Fibroblast of the aortic adventitia (primary cell): ENCODE measurements at regions not wholly inside any gene's neighbourhood (a gene's known extent, or its start where the extent isn't known, plus 50 kb on each side); places are given as distances from the start of the nearest gene placed in this dataset.
"Not testable (repeated sequence)": the region's sequence is repeated elsewhere in the genome, so short reads cannot be mapped to it uniquely, and the experiment has no call there.

Experiments used
- DNase-seq: peaks from one replicate; pipeline ENCODE4 v3.0.0-alpha.2; 2010; ENCODE audit warnings: low read depth
- H3K4me3 ChIP-seq: 2 replicates; pipeline ENCODE4 v1.5.1; 2011; ENCODE audit warnings: low read depth, mild to moderate bottlenecking, control low read depth, low read length, moderate library complexity
- CTCF ChIP-seq: IDR thresholded peaks from 2 replicates; pipeline ENCODE4 v1.5.1; 2011; ENCODE audit warnings: mild to moderate bottlenecking, low read length, control low read depth, inconsistent platforms; ENCODE audit not compliant: insufficient read depth

GRCh38 chr6:58198301-58198700 lies 880.9 kb downstream of the PRIM2 start:
- H3K4me3 ChIP-seq: no peak overlapping the region
- no peak for TF ChIP-seq CTCF
- DNase-seq: peak; percentile 64

- not testable (repeated sequence) for DNase-seq, H3K4me3 ChIP-seq
Measured at GRCh38 chr6:58237124-58237523, 919.7 kb downstream of the PRIM2 start.

- DNase-seq, H3K4me3 ChIP-seq: not testable (repeated sequence)
Measured at GRCh38 chr6:58238421-58238820, 921.0 kb downstream of the PRIM2 start.

GRCh38 chr6:58257625-58258024 lies 940.2 kb downstream of the PRIM2 start:
- not testable (repeated sequence) for DNase-seq, H3K4me3 ChIP-seq

- TF ChIP-seq CTCF: no peak
- H3K4me3 ChIP-seq: no peak overlapping the region
- no peak for DNase-seq
Measured at GRCh38 chr6:58290177-58290576, 972.7 kb downstream of the PRIM2 start.

GRCh38 chr6:58291319-58291718 lies 973.9 kb downstream of the PRIM2 start:
- not testable (repeated sequence) for H3K4me3 ChIP-seq, DNase-seq

GRCh38 chr6:58307901-58308300 lies 990.5 kb downstream of the PRIM2 start:
- not testable (repeated sequence) for H3K4me3 ChIP-seq, DNase-seq

- H3K4me3 ChIP-seq, DNase-seq: not testable (repeated sequence)
Measured at GRCh38 chr6:58332108-58332507, 1014.7 kb downstream of the PRIM2 start.

- not testable (repeated sequence) for DNase-seq, H3K4me3 ChIP-seq
Measured at GRCh38 chr6:58342287-58342686, 1024.9 kb downstream of the PRIM2 start.

- peak; percentile 0 for DNase-seq
Measured at GRCh38 chr6:58347534-58347933, 1030.1 kb downstream of the PRIM2 start.

GRCh38 chr6:58351619-58352018 lies 1034.2 kb downstream of the PRIM2 start:
- DNase-seq: peak; percentile 0
- not testable (repeated sequence) for H3K4me3 ChIP-seq

More at GRCh38 chr6:58347534-58347933, 1030.1 kb downstream of the PRIM2 start:
- not testable (repeated sequence) for H3K4me3 ChIP-seq

GRCh38 chr6:58358452-58358851 lies 1041.0 kb downstream of the PRIM2 start:
- not testable (repeated sequence) for DNase-seq, H3K4me3 ChIP-seq

GRCh38 chr6:58365856-58366255 lies 1048.4 kb downstream of the PRIM2 start:
- not testable (repeated sequence) for DNase-seq, H3K4me3 ChIP-seq

- not testable (repeated sequence) for H3K4me3 ChIP-seq, DNase-seq
Measured at GRCh38 chr6:58406659-58407058, 1089.2 kb downstream of the PRIM2 start.
